GM21737 (cell line): ENCODE measurements at regions not wholly inside any gene's neighbourhood (a gene's known extent, or its start where the extent isn't known, plus 50 kb on each side); places are given as distances from the start of the nearest gene placed in this dataset.
"Not testable (repeated sequence)": the region's sequence is repeated elsewhere in the genome, so short reads cannot be mapped to it uniquely, and the experiment has no call there.

Experiments used
- ATAC-seq: cut with Tn5 transposase; IDR thresholded peaks from one replicate; pipeline ENCODE4 v1.9.1; 2021; ENCODE audit warnings: mild to moderate bottlenecking, moderate library complexity; ENCODE audit not compliant: unreplicated experiment

DNA sequence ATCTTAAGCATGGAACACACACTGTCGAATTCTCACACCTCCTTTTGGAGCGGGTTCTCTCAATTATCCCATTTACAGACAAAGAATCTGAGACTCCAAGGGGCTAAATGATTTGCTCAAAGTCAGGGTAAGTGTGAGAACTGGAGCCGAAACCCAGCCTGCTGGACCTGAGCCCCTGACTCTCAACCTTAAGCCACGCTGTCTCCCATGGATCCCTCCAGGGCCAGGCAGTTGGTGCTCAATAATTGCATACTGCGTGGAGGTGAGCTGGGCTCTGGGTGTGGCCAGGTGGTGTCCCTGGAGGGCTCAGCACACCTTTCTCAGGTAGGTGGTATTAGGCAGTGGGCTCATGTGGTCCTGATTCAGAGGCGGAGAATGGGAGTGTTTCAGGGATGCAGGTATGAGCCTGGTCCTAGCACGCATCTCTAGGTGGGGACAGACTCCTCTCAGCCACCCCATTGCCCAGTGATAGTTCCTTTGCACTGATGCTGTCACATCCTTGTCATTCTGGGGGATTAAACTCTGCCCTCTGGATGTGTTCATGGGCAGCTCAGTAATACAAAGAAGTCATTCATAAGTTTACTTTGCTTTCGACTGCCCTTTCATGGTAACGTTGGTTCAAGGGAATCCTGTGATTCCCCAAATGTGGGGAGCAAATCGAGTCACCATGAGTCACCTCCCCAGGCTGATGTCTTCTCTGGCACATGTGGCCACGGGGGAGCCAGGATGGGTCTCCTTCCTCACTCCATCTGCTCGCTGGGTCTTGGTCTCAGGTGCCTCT lies 399.5 kb upstream of the TNRC6C start:
- no peak for ATAC-seq

DNA sequence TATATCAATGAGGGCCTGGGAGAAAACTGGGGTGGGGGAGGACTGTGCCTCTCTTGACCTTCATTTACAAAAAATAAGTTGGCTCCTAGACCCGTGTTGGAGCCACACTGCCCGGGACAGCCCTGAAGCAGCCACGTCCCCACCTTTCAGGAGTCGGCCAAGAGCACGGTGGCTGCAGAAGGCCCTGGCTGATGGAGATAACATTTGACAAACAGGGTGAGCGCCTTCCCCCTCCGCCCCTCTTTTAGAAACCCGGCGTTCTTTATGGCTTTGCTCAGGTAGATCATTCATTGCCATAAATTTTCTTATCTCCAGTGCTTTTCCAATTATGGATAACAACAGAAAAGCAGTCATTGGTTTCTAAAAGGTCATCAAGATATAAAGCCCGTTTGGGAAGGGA lies 398.1 kb upstream of the TNRC6C start:
- ATAC-seq, result no peak

GRCh38 chr17:77560841-77561240 lies 397.7 kb upstream of the TNRC6C start:
- no peak for ATAC-seq

- not testable (repeated sequence) for ATAC-seq
These were observed 396.1 kb upstream of the TNRC6C start for GRCh38 chr17:77562361-77562760.

- no peak for ATAC-seq
These were observed 394.9 kb upstream of the TNRC6C start for GRCh38 chr17:77563439-77564102.

DNA sequence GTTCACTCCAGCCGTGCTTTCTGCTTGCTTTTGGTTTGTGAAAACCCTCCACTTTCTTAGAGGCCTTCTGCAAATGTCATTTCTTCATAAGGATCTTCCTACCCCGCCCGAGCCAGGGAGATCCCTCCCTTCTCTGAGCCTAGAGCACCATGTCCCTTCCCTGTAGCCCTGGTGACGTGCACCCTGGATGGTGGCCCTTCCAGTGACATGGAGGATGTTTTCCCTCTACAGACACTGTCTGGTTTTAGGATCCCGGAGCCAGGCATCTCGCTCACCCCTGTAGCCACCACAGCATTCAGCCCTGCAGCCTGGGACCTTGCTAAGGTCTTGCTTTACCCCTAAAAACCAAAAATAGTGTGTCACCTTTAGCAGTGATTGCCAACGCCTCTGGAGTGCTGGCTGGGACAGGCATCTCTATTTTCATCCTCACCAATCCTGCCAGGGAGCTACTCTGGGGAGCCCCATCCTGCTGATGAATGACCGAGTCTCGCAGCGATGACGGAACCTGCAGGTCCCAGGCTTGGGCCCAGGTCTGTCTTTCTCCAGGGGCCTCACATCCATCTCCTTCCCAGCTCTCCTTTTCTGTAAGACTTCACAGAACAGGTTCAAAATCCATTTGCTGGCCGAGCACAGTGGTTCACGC lies 394.1 kb upstream of the TNRC6C start:
- ATAC-seq, result no peak

DNA sequence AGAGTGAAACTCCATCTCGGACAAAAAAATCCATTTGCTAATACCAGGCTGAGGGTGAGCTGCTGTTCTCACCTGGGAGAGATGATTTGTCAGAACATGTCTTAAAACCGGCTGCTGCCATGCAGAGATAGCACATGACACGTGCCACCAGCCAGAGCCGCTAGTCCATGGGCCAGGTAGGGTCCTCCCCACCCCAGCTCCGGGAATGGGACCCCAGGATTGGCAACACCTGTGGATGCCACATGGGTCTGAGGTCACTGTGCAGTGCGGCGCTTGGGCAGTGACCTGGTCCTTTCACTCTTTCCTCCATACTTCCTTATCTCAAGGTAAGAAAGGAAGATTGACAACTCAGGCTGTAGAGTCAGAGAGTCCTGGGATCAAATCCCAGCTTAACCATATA lies 393.3 kb upstream of the TNRC6C start:
- no peak for ATAC-seq

DNA sequence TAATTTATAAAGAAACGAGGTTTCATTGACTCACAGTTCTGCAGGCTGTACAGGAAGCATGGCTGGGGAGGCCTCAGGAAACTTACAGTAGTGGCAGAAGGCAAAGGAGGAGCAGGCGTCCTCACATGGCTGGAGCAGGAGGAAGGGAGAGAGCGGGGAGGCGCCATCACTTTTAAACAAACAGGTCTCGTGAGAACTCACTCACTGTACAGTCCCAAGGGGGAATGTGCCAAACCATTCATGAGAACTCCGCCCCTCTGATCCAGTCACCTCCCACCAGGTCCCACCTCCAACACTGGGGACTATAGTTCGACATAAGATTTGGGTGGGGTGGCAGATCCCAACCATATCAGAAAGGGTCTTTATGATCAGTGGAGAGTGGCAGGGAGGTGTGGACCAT lies 392.4 kb upstream of the TNRC6C start:
- no peak for ATAC-seq

- no peak for ATAC-seq
These were observed 391.9 kb upstream of the TNRC6C start for GRCh38 chr17:77566566-77567138.

DNA sequence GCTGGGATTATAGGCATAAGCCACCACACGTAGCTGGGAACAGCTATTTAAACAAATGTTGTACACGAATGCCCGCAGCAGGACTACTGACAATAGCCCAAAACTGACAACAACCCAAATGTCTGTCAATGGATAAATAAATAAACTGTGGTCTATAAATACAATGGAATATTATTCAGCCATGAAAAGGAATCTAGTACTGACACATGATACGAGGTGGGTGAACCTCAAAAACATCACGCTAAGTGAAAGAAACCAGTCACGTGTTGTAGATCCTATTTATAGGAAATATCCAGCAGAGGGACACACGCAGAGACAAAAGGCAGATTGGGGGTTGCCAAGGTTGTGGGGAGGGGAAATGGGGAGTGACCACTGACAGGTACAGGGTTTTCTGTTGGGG lies 390.0 kb upstream of the TNRC6C start:
- ATAC-seq, result no peak

DNA sequence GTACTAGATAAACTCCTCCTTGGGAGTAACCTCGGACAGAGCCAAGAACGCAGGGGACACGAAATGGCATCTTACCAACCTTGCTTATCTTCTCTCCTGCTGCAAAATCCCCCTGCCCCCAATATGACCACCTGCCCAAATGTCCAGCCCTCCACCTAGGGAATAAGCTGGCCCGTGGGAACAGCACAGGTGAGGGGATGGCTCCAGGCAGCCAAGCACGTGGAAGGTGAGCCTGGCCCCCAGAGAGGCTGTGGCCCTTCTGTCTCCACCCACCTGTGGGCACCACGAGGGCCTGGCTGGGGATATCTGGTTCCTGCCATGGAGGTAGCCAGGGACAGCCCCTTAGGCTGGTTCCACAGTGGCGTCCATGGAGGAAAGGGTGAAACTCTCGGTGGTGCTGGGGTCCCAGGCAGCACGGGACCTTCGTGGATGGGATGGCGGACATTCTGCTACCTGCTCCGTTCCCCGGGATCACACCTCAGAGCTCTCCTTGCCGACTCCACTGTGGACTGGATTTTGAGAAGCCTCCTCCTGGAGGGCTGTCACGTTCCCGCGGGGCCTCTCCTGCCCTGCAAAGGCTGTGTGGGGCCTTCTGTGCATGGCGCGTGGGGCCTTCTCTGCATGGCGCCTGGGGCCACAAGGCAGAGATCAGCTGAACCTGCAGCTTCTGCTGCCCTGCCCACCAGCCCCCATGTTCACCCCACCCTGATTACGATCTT lies 388.5 kb upstream of the TNRC6C start:
- no peak for ATAC-seq

GRCh38 chr17:77570565-77570898 lies 388.0 kb upstream of the TNRC6C start:
- ATAC-seq, result no peak

GRCh38 chr17:77571155-77571981 lies 387.1 kb upstream of the TNRC6C start:
- ATAC-seq, result no peak

GRCh38 chr17:77572065-77572601 lies 386.4 kb upstream of the TNRC6C start:
- no peak for ATAC-seq

GRCh38 chr17:77572851-77573250 lies 385.7 kb upstream of the TNRC6C start:
- no peak for ATAC-seq

DNA sequence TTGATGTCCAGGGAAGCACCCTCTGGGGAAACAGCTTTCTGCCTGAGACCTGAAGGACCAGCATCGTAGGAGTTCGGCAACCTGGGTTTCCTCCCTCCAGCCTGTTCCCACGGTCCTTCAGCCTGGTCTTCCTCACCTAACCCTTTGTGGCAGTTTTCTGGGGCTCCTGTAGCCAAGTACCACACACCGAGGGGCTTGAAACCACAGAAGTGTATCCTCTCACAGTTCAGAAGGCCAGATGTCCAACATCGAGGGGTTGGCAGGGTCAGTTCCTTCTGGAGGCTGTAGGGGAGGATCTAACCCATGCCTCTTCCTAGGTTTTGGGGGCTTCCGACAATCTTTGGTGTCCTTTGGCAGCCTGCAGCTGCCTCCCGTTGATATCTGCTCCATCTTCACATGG lies 381.0 kb upstream of the TNRC6C start:
- no peak for ATAC-seq

GRCh38 chr17:77579131-77579530 lies 379.4 kb upstream of the TNRC6C start:
- no peak for ATAC-seq

- ATAC-seq, result no peak
These were observed 378.8 kb upstream of the TNRC6C start for GRCh38 chr17:77579682-77580081.

GRCh38 chr17:77580531-77581270 lies 377.8 kb upstream of the TNRC6C start:
- ATAC-seq, result no peak
